Fibroblast of lung (primary cell): ENCODE measurements at regions not wholly inside any gene's neighbourhood (a gene's known extent, or its start where the extent isn't known, plus 50 kb on each side); places are given as distances from the start of the nearest gene placed in this dataset.

Source experiments
- DNase-seq, 2 donors: peaks; one replicate each; pipeline versions ENCODE4 v3.0.0 to v3.0.0-alpha.2; 2010; ENCODE audit warnings: low read depth in 2 of 2
- H2AFZ ChIP-seq: 2 replicates; pipeline ENCODE4 v1.5.1; 2012; ENCODE audit warnings: low read length, control low read depth, inconsistent platforms
- H3K27ac ChIP-seq: 2 replicates; pipeline ENCODE4 v1.5.1; 2011; ENCODE audit warnings: low read length, control low read depth; ENCODE audit not compliant: insufficient read depth
- H3K27me3 ChIP-seq: 2 replicates; pipeline ENCODE4 v1.5.1; 2011; ENCODE audit warnings: mild to moderate bottlenecking, low read length; ENCODE audit not compliant: control insufficient read depth, insufficient read depth
- H3K36me3 ChIP-seq: 2 replicates; pipeline ENCODE4 v1.5.1; 2011; ENCODE audit warnings: low read length; ENCODE audit not compliant: control insufficient read depth, insufficient read depth
- H3K4me1 ChIP-seq: 2 replicates; pipeline ENCODE4 v1.5.1; 2011; ENCODE audit warnings: low read length; ENCODE audit not compliant: control insufficient read depth, insufficient read depth; ENCODE audit errors: extremely low read depth
- H3K4me2 ChIP-seq: 2 replicates; pipeline ENCODE4 v1.5.1; 2011; ENCODE audit warnings: low read length, control low read depth; ENCODE audit not compliant: insufficient read depth; ENCODE audit errors: extremely low read depth
- H3K4me3 ChIP-seq, 4 experiments: fragments of 200-600 bp in 1 of 4; sonication (generic) in 1 of 4; replicated peaks in 1 of 4; 2 replicates each; pipeline ENCODE4 v1.5.1; 2011 to 2016; ENCODE audit warnings: low read length in 4 of 4, low read depth in 3 of 4, mild to moderate bottlenecking in 3 of 4, control low read depth in 2 of 4, inconsistent platforms in 1 of 4, mixed read lengths in 1 of 4; ENCODE audit not compliant: insufficient read depth in 1 of 4; ENCODE audit errors: control extremely low read depth in 1 of 4
- H3K79me2 ChIP-seq: 2 replicates; pipeline ENCODE4 v1.5.1; 2012; ENCODE audit warnings: mild to moderate bottlenecking, low read length, inconsistent platforms; ENCODE audit not compliant: control insufficient read depth, insufficient read depth
- H3K9ac ChIP-seq: 2 replicates; pipeline ENCODE4 v1.5.1; 2011; ENCODE audit warnings: mild to moderate bottlenecking, low read length, control low read depth; ENCODE audit not compliant: insufficient read depth
- H3K9me3 ChIP-seq: 2 replicates; pipeline ENCODE4 v1.5.1; 2012; ENCODE audit warnings: low read depth, low read length; ENCODE audit not compliant: control insufficient read depth, insufficient read depth
- H4K20me1 ChIP-seq: 2 replicates; pipeline ENCODE4 v1.5.1; 2011; ENCODE audit warnings: low read length; ENCODE audit not compliant: control insufficient read depth, insufficient read depth; ENCODE audit errors: extremely low read depth
- CTCF ChIP-seq, 2 donors: IDR thresholded peaks in 1 of 2; conservative IDR thresholded peaks in 1 of 2; 1 replicate in 1 of 2; 2 replicates in 1 of 2; pipeline ENCODE4 v1.5.1; 2011 to 2012; ENCODE audit warnings: low read length in 2 of 2, control low read depth in 1 of 2, inconsistent platforms in 1 of 2, low read depth in 1 of 2, mild to moderate bottlenecking in 1 of 2
- EZH2 ChIP-seq: IDR thresholded peaks from 2 replicates; pipeline ENCODE4 v1.5.1; 2012; ENCODE audit warnings: low read length, control low read depth, mild to moderate bottlenecking; ENCODE audit errors: missing control alignments

- H3K27me3 ChIP-seq, result no peaks in the 10 kb centered on the region
- DNase-seq, result no peak
- H4K20me1 ChIP-seq, result no peaks in the 10 kb centered on the region
- no peaks in the 10 kb centered on the region for H3K79me2 ChIP-seq
- H3K9me3 ChIP-seq, result no peaks in the 10 kb centered on the region
- H3K4me2 ChIP-seq, result no peak overlapping the region
- no peak overlapping the region for H2AFZ ChIP-seq
- no peak overlapping the region for H3K9ac ChIP-seq
- no peaks in the 10 kb centered on the region for H3K36me3 ChIP-seq
- TF ChIP-seq CTCF (conservative IDR thresholded peaks at IDR 0.05 in 1 of 2, IDR thresholded peaks at IDR 0.05 in 1 of 2; ENCODE audit: low read depth in 1 of 2, low read length in 2 of 2), result no peak
- no peak for TF ChIP-seq EZH2
- H3K4me1 ChIP-seq, result no peaks in the 10 kb centered on the region
- H3K4me3 ChIP-seq, result no peak overlapping the region
- no peak overlapping the region for H3K27ac ChIP-seq
Observed at GRCh38 chr5:63860379-63860778, 101.9 kb downstream of the HTR1A start.

GRCh38 chr5:63854076-63854475 lies 108.2 kb downstream of the HTR1A start:
- H3K27me3 ChIP-seq, result no peaks in the 10 kb centered on the region
- no peak for TF ChIP-seq CTCF (conservative IDR thresholded peaks at IDR 0.05 in 1 of 2, IDR thresholded peaks at IDR 0.05 in 1 of 2; ENCODE audit: low read depth in 1 of 2, low read length in 2 of 2)
- no peak for TF ChIP-seq EZH2
- H2AFZ ChIP-seq, result no peak overlapping the region
- no peak overlapping the region for H3K4me2 ChIP-seq
- no peak overlapping the region for H3K4me3 ChIP-seq
- H3K27ac ChIP-seq, result no peak overlapping the region
- no peaks in the 10 kb centered on the region for H4K20me1 ChIP-seq
- H3K9ac ChIP-seq, result no peak overlapping the region
- DNase-seq, result no peak
- H3K4me1 ChIP-seq, result no peaks in the 10 kb centered on the region
- no peaks in the 10 kb centered on the region for H3K36me3 ChIP-seq
- no peaks in the 10 kb centered on the region for H3K9me3 ChIP-seq
- H3K79me2 ChIP-seq, result no peaks in the 10 kb centered on the region

- DNase-seq, result no peak
- no peak overlapping the region for H3K4me2 ChIP-seq
- no peaks in the 10 kb centered on the region for H3K9me3 ChIP-seq
- TF ChIP-seq CTCF (conservative IDR thresholded peaks at IDR 0.05 in 1 of 2, IDR thresholded peaks at IDR 0.05 in 1 of 2; ENCODE audit: low read depth in 1 of 2, low read length in 2 of 2), result no peak
- TF ChIP-seq EZH2, result no peak
- no peaks in the 10 kb centered on the region for H3K4me1 ChIP-seq
- H3K27ac ChIP-seq, result no peak overlapping the region
- no peak overlapping the region for H3K4me3 ChIP-seq
- H3K36me3 ChIP-seq, result no peaks in the 10 kb centered on the region
- no peaks in the 10 kb centered on the region for H3K79me2 ChIP-seq
- no peak overlapping the region for H2AFZ ChIP-seq
- no peak overlapping the region for H3K9ac ChIP-seq
- H3K27me3 ChIP-seq, result no peaks in the 10 kb centered on the region
- H4K20me1 ChIP-seq, result no peaks in the 10 kb centered on the region
Observed at GRCh38 chr5:63843190-63843589, 119.1 kb downstream of the HTR1A start.
